HepG2 (cell line): ENCODE measurements at regions not wholly inside any gene's neighbourhood (a gene's known extent, or its start where the extent isn't known, plus 50 kb on each side); places are given as distances from the start of the nearest gene placed in this dataset.

Experiments used
- ARID3A ChIP-seq: IDR thresholded peaks from 2 replicates; pipeline ENCODE4 v1.6.1; 2012; ENCODE audit warnings: low read depth, low read length, improper control_type of control experiment
- CTCF ChIP-seq: sonication (generic); formaldehyde crosslinking; IDR thresholded peaks from 2 replicates; pipeline ENCODE4 v1.5.0; 2020; ENCODE audit warnings: mild to moderate bottlenecking, missing genetic modification reagents, moderate library complexity
- FOXJ3 ChIP-seq: sonication (generic); formaldehyde crosslinking; IDR thresholded peaks from 2 replicates; pipeline ENCODE4 v1.4.0; 2020; ENCODE audit warnings: missing genetic modification reagents, mild to moderate bottlenecking, borderline replicate concordance
- KLF16 ChIP-seq, 2 experiments: sonication (generic) in 1 of 2; formaldehyde crosslinking in 1 of 2; IDR thresholded peaks; 2 replicates each; pipeline versions ENCODE4 v1.6.1 to v1.8.0; 2016 to 2023; ENCODE audit warnings: missing genetic modification reagents in 2 of 2, missing compliant biosample characterization in 1 of 2
- POLR2A ChIP-seq, 2 experiments: IDR thresholded peaks; 2 replicates each; pipeline ENCODE4 v1.6.1; 2011; ENCODE audit warnings: low read depth in 2 of 2, low read length in 2 of 2, mild to moderate bottlenecking in 1 of 2, moderate library complexity in 1 of 2; ENCODE audit not compliant: insufficient read depth in 1 of 2
- POLR2AphosphoS5 ChIP-seq: IDR thresholded peaks from 2 replicates; pipeline ENCODE4 v1.6.1; 2012; ENCODE audit warnings: low read depth, low read length
- ZNF274 ChIP-seq: sonication (generic); formaldehyde crosslinking; IDR thresholded peaks from 2 replicates; pipeline ENCODE4 v1.5.1; 2020; ENCODE audit warnings: mild to moderate bottlenecking, missing genetic modification reagents
- ZNF382 ChIP-seq: sonication (generic); formaldehyde crosslinking; IDR thresholded peaks from 2 replicates; pipeline ENCODE4 v1.5.0; 2020; ENCODE audit warnings: missing genetic modification reagents, mild to moderate bottlenecking, borderline replicate concordance
- ZNF589 ChIP-seq: sonication (generic); formaldehyde crosslinking; conservative IDR thresholded peaks from 2 replicates; pipeline ENCODE4 v1.8.0; 2022; ENCODE audit warnings: mild to moderate bottlenecking, moderate library complexity, missing genetic modification reagents

GRCh38 chr10:47114680-47115186, 185.3 kb upstream of the GDF10 start:
- TF ChIP-seq POLR2AphosphoS5 (no peak), KLF16 (CRISPR knock-in tag; IDR thresholded peaks at IDR 0.05) (no peak), POLR2A (IDR thresholded peaks at IDR 0.05; ENCODE audit: insufficient read depth in 1 of 2, low read depth in 2 of 2, low read length in 2 of 2) (no peak), ZNF274 (CRISPR knock-in tag) (no peak), ZNF589 (CRISPR knock-in tag) (no peak), ARID3A (no peak), ZNF382 (no peak), CTCF (CRISPR knock-in tag) (no peak), FOXJ3 (CRISPR knock-in tag) (no peak)
